DND-41 (cell line): ENCODE measurements at regions not wholly inside any gene's neighbourhood (a gene's known extent, or its start where the extent isn't known, plus 50 kb on each side); places are given as distances from the start of the nearest gene placed in this dataset.

ENCODE experiments used
- EZH2 ChIP-seq: IDR thresholded peaks from 3 replicates; pipeline ENCODE4 v1.6.1; 2012; ENCODE audit warnings: borderline replicate concordance, low read depth, mild to moderate bottlenecking, moderate library complexity, low read length, inconsistent platforms; ENCODE audit not compliant: severe bottlenecking
- TF ChIP-seq, protein P1 (sequence below): IDR thresholded peaks from 2 replicates; pipeline ENCODE4 v1.5.1; 2012; ENCODE audit warnings: borderline replicate concordance, low read length, moderate library complexity, mild to moderate bottlenecking; ENCODE audit not compliant: poor library complexity, severe bottlenecking; ENCODE audit errors: extremely low read depth

DNA sequence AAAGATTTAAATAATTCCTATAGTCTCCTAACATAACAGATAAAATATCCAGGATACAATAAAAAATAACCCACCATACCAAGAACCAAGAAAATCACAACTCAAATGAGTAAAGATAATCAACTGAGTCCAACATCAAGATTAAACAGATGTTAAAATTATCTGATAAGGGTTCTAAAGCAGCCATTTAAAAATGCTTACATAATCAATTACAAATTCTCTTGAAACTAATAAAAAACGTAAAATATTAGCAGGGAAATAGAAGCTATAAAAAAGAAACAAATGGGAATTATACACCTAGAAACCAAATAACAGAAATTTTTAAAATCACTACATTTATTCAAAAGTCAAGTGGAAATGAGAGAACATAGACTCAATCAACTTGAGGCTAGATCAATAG, 297.7 kb upstream of the RAB6C start:
- TF ChIP-seq, protein P1, sequence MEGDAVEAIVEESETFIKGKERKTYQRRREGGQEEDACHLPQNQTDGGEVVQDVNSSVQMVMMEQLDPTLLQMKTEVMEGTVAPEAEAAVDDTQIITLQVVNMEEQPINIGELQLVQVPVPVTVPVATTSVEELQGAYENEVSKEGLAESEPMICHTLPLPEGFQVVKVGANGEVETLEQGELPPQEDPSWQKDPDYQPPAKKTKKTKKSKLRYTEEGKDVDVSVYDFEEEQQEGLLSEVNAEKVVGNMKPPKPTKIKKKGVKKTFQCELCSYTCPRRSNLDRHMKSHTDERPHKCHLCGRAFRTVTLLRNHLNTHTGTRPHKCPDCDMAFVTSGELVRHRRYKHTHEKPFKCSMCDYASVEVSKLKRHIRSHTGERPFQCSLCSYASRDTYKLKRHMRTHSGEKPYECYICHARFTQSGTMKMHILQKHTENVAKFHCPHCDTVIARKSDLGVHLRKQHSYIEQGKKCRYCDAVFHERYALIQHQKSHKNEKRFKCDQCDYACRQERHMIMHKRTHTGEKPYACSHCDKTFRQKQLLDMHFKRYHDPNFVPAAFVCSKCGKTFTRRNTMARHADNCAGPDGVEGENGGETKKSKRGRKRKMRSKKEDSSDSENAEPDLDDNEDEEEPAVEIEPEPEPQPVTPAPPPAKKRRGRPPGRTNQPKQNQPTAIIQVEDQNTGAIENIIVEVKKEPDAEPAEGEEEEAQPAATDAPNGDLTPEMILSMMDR, result no peak
- TF ChIP-seq EZH2, result no peak
